ENCODE measurements at regions not wholly inside any gene's neighbourhood (a gene's known extent, or its start where the extent isn't known, plus 50 kb on each side); places are given as distances from the start of the nearest gene placed in this dataset.
"Not testable (repeated sequence)": the region's sequence is repeated elsewhere in the genome, so short reads cannot be mapped to it uniquely, and the experiment has no call there.

GRCh38 chr5:117165068-117165467 is 590.4 kb upstream of the SEMA6A start:
- in situ Hi-C loops (cut with HindIII; ENCODE audit: low pct_unique_long_range_greater_than_20kb, low sequenced_read_pairs) = no loop called here

GRCh38 chr5:117161718-117162335 is 587.2 kb upstream of the SEMA6A start:
- DNase-seq (ENCODE audit: low read depth) = no peak
- in situ Hi-C loops (cut with HindIII; ENCODE audit: low pct_unique_long_range_greater_than_20kb, low sequenced_read_pairs) = no loop called here

More at GRCh38 chr5:117165068-117165467, 590.4 kb upstream of the SEMA6A start:
- DNase-seq (ENCODE audit: low read depth) = no peak

GRCh38 chr5:117160391-117160790 is 585.8 kb upstream of the SEMA6A start:
- in situ Hi-C loops (cut with HindIII; ENCODE audit: low pct_unique_long_range_greater_than_20kb, low sequenced_read_pairs) = no loop called here
- no peak for DNase-seq (ENCODE audit: low read depth)

GRCh38 chr5:117149312-117149711 is 574.7 kb upstream of the SEMA6A start:
- no peak for DNase-seq (ENCODE audit: low read depth)
- in situ Hi-C loops (cut with HindIII; ENCODE audit: low pct_unique_long_range_greater_than_20kb, low sequenced_read_pairs) = no loop called here

GRCh38 chr5:117144086-117144485 is 569.5 kb upstream of the SEMA6A start:
- DNase-seq (ENCODE audit: low read depth) = no peak
- in situ Hi-C loops (cut with HindIII; ENCODE audit: low pct_unique_long_range_greater_than_20kb, low sequenced_read_pairs) = no loop called here

- in situ Hi-C loops (cut with HindIII; ENCODE audit: low pct_unique_long_range_greater_than_20kb, low sequenced_read_pairs) = no loop called here
- no peak for DNase-seq (ENCODE audit: low read depth)
Observed at GRCh38 chr5:117143406-117143805, 568.8 kb upstream of the SEMA6A start.

GRCh38 chr5:117138523-117138922 is 563.9 kb upstream of the SEMA6A start:
- no peak for DNase-seq (ENCODE audit: low read depth)
- in situ Hi-C loops (cut with HindIII; ENCODE audit: low pct_unique_long_range_greater_than_20kb, low sequenced_read_pairs) = no loop called here

- in situ Hi-C loops (cut with HindIII; ENCODE audit: low pct_unique_long_range_greater_than_20kb, low sequenced_read_pairs) = no loop called here
- DNase-seq (ENCODE audit: low read depth) = no peak
Observed at GRCh38 chr5:117135851-117136250, 561.2 kb upstream of the SEMA6A start.

- no peak for DNase-seq (ENCODE audit: low read depth)
- in situ Hi-C loops (cut with HindIII; ENCODE audit: low pct_unique_long_range_greater_than_20kb, low sequenced_read_pairs) = no loop called here
Observed at GRCh38 chr5:117133198-117133597, 558.6 kb upstream of the SEMA6A start.

GRCh38 chr5:117131876-117132275 is 557.3 kb upstream of the SEMA6A start:
- DNase-seq (ENCODE audit: low read depth) = no peak
- in situ Hi-C loops (cut with HindIII; ENCODE audit: low pct_unique_long_range_greater_than_20kb, low sequenced_read_pairs) = no loop called here

GRCh38 chr5:117131048-117131679 is 556.5 kb upstream of the SEMA6A start:
- DNase-seq (ENCODE audit: low read depth) = no peak
- in situ Hi-C loops (cut with HindIII; ENCODE audit: low pct_unique_long_range_greater_than_20kb, low sequenced_read_pairs) = no loop called here

GRCh38 chr5:117118499-117118898 is 543.9 kb upstream of the SEMA6A start:
- DNase-seq (ENCODE audit: low read depth) = no peak
- in situ Hi-C loops (cut with HindIII; ENCODE audit: low pct_unique_long_range_greater_than_20kb, low sequenced_read_pairs) = no loop called here

- DNase-seq (ENCODE audit: low read depth); in situ Hi-C loops (cut with HindIII; ENCODE audit: low pct_unique_long_range_greater_than_20kb, low sequenced_read_pairs): not testable (repeated sequence)
Observed at GRCh38 chr5:117117314-117117713, 542.7 kb upstream of the SEMA6A start.

- DNase-seq (ENCODE audit: low read depth) = no peak
- in situ Hi-C loops (cut with HindIII; ENCODE audit: low pct_unique_long_range_greater_than_20kb, low sequenced_read_pairs) = no loop called here
Observed at GRCh38 chr5:117110548-117110947, 535.9 kb upstream of the SEMA6A start.

GRCh38 chr5:117107859-117108258 is 533.2 kb upstream of the SEMA6A start:
- no peak for DNase-seq (ENCODE audit: low read depth)
- in situ Hi-C loops (cut with HindIII; ENCODE audit: low pct_unique_long_range_greater_than_20kb, low sequenced_read_pairs) = no loop called here

- in situ Hi-C loops (cut with HindIII; ENCODE audit: low pct_unique_long_range_greater_than_20kb, low sequenced_read_pairs) = no loop called here
- DNase-seq (ENCODE audit: low read depth) = no peak
Observed at GRCh38 chr5:117103703-117104102, 529.1 kb upstream of the SEMA6A start.

GRCh38 chr5:117102591-117102990 is 528.0 kb upstream of the SEMA6A start:
- DNase-seq (ENCODE audit: low read depth) = no peak
- in situ Hi-C loops (cut with HindIII; ENCODE audit: low pct_unique_long_range_greater_than_20kb, low sequenced_read_pairs) = no loop called here

GRCh38 chr5:117100176-117100575 is 525.6 kb upstream of the SEMA6A start:
- no peak for DNase-seq (ENCODE audit: low read depth)
- in situ Hi-C loops (cut with HindIII; ENCODE audit: low pct_unique_long_range_greater_than_20kb, low sequenced_read_pairs) = no loop called here

GRCh38 chr5:117098094-117098493 is 523.5 kb upstream of the SEMA6A start:
- DNase-seq (ENCODE audit: low read depth) = no peak
- in situ Hi-C loops (cut with HindIII; ENCODE audit: low pct_unique_long_range_greater_than_20kb, low sequenced_read_pairs) = no loop called here

All from Caki2 (cell line).